Hepatic stellate cell (primary cell): ENCODE measurements at regions not wholly inside any gene's neighbourhood (a gene's known extent, or its start where the extent isn't known, plus 50 kb on each side); places are given as distances from the start of the nearest gene placed in this dataset.
A peak's percentile ranks its signal among the peaks of the same experiment; 100 is the strongest.

Experiments
- DNase-seq: peaks from one replicate; pipeline ENCODE4 v3.0.0; 2011; ENCODE audit warnings: low spot score

DNA sequence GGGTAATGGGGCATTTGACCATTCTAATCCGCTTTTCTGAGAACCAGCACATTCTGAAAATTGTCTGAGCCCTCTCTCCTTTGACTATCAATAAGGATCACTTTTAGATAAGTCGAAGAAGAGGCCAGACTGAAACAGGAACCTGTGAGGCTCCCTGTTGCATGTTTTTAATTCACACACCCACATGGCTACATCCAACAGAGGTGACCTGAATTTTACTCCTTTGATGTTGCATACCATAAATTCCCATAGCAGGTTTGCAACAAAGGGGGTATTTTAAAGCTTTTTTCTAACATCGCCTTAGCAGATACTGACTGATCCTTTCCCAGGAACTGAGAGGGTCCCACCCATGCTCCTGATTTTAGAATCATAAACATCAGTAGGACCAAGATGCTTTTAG, 450.8 kb downstream of the USP25 start:
- no peak for DNase-seq

GRCh38 chr21:16181018-16181417, 451.2 kb downstream of the USP25 start:
- DNase-seq, result peak; percentile 4

- no peak for DNase-seq
Measured at GRCh38 chr21:16185766-16186165, 456.0 kb downstream of the USP25 start.

- peak; percentile 7 for DNase-seq
Measured at GRCh38 chr21:16186742-16187141, 457.0 kb downstream of the USP25 start.

GRCh38 chr21:16187603-16188301, 458.0 kb downstream of the USP25 start:
- DNase-seq, result no peak

DNA sequence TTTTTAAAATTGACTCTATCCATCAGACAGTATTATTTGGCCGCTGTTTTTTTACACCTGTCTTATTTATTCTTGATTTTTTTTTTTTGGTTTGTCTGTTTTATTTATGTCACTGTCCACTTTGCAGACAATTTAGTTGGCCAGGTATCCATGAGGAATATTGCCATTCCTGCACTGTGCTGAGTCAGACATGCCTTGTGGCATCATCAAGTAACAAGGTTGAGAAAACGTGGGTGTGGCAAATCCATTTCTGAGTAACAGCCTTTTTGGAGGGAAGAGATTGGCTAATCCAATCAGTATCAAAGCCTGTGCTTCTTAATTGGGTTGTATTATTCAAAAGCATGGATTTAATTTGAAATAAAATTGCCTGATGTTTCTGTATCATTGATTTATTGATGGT, 463.1 kb downstream of the USP25 start:
- DNase-seq, result no peak

DNA sequence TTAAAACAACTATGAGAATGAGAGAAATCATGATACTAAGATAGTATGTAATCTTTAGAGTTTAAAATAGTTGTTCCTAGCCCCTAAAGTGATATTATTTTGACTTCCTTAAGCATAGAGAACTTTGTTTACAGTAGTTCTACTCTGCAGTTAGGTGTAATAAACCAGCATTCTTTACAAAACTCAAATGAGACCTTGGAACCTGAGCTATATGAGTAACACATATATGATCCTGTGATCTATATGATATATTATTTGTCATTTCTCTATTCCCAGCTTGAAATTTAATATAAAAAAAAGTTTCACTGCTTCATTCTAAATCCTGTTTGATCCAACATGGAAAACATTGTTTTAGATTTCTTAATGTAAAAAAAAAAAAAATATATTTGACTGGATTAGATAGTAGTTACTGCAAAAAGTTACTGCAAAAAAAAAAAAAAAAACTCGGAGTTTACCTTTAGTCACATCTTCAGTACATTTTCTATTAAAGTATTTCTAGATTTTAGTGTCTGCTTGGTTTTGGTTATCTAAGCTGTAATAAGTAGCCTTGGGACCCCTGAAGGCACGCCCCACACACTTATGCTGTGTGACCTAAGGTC, 463.8 kb downstream of the USP25 start:
- DNase-seq, result no peak

DNA sequence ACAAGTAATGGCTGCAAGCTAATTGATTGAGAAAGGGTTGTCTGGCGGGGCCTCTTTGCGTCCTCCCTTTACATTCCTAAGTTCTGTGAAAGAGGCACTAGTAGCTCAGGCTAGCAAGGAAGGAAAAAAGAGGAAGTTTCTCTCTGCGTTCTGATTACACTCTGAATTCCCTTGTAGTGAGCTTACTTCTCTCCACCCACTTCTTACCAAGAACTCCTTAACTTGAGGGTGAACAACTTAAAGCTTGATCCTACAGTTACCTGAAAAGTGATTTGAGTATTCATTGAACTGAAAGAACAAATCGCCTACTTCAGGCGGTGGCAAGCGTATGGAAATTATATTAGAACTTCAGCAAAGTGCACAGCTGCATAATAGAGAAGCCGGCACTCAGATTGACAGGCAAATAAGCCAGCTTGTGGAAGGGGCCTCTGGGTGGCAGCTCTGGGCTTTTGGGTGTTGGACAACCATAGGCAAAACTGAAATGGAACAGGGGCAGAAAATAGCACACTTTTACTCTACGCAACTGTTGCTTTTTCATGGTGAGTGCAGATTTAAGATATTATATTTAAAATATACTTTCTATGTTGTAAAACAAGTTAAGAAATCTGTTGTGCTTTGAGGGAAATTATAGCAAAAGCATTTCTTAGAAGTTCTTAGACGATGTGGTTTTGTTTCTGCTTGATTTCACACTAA, 464.5 kb downstream of the USP25 start:
- peak; percentile 22 for DNase-seq

DNA sequence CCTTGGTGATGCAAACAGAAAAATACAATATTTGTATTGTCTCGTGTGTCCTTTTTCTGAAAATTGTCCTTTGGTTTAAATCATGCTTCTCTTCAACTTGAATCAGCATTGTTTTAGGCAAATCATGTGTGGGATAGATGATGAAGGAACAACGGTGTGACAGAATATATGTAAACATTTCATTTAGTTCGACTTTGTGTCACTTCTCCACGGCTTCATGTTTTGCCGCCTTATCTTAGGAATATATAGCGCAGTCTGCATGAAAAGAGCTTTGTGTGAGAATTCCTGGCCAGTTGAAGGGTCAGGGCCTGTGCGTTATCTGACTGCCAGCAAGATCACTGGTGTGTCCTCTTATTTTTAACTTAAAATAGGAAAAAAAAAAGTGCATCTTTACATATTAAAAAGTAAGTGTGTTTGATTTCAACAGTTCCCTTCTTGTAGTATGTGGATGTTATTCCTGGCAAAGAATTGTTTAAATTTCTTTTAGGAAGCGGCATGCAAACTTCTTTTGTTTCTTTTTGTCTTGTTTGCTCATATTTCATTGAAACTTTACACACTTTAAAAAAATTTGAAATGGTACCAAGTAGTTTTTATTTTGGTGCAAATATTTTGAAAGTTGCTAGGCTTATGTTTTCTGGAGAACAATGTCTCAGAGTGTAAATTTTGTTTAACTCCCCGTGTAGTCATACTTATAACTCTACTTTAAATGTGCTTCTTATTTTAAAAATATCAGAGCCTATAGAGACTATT, 465.2 kb downstream of the USP25 start:
- no peak for DNase-seq

DNA sequence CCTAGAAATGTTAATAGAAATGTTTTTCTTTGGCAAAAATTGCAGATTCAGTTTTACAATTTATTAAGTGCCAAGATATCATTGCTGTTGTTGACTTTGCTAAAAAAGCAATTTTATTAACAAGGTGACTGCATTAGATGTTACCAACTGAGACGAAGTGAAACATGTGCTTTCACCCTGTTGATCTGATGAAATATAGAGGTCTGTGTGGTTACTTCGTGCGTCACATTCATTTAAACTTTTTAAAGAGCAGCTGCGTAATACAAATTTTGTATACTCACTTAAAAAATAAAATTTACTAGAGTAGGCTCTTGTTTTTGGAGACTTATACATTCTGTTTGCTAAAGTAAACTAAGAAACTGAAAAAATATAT, 465.7 kb downstream of the USP25 start:
- DNase-seq, result no peak

- DNase-seq, result no peak
Measured at GRCh38 chr21:16196001-16196400, 466.2 kb downstream of the USP25 start.

GRCh38 chr21:16198546-16198945, 468.8 kb downstream of the USP25 start:
- no peak for DNase-seq

- no peak for DNase-seq
Measured at GRCh38 chr21:16199539-16199938, 469.8 kb downstream of the USP25 start.

DNA sequence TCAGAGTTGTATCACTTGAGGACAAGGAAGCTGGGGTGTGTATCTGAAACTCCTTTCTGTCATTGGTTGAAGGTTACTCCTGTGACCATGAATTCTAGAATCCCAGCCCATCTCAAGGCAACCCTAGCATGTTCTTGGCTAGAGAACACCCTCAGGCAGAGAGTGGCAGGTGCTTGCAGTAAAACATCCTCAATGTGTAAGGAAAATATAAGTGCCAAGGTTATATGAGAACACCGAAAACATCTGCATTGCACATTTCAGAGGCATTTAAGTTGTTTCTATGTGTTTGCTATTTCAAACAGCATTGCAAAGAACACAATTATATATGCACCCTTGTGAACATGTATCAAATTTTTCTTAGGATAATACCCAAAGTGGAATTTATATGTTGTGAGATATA, 471.9 kb downstream of the USP25 start:
- no peak for DNase-seq

GRCh38 chr21:16205527-16205926, 475.7 kb downstream of the USP25 start:
- no peak for DNase-seq

DNA sequence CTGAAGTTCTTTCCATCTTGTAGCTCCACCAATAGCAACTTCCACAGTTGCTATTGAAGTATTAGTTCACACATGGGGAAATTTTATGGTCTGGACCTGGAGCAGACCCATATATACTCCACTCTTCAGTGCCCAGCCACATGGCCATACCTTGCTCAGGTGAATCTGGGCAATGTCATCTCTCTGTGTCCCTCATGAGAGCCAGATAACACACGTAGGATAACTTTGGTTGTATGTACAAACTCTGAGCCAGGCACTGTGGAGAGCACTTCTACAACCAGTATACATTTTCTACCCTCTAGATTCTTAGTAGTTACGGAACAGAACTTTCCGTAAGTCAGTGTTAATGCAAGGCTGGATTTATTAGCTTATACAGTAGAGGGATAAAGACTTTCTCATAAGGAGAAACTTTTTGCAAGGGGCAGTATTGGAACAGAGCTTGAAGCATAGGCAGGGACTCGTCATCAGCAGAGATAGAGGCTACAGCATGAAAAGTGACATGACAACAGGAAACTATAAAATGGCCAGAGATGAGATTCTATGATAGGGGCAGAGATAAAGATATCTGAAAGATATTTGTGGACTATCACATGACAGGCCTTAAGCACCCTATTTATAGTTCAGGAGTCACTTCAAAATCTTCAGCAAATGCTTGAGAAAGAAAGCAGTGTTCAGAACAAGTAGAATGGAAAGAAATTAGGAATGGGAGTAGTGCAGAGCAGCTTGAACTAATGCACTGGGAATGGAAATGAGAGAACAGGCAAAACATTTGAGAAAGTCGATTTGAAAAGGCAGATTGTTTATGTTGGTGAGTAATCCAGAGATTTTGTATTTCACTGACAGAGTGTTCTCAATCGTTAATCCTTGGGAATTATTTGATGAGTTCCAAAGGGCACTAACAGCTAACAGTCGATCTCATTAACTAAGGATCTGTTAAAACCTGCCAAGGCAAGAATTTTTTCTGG, 481.8 kb downstream of the USP25 start:
- DNase-seq, result no peak

DNA sequence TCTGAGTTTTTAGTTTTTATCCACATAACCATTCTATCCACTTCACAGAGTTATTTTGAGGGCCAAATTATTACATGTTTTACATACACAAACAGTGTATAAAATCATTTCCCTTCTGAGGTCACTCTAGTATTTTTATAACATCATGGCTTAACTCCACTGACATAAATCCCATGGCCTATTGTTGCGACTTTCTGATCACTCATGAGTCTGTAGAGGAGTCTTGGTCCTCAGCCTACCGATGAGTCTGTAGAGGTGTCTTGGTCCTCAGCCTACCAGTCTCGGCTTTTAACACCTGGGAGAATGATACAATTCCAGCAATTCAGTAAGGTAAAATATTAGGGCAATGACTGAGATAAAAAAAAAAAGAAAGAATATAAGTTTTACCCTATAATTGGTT, 483.7 kb downstream of the USP25 start:
- no peak for DNase-seq

DNA sequence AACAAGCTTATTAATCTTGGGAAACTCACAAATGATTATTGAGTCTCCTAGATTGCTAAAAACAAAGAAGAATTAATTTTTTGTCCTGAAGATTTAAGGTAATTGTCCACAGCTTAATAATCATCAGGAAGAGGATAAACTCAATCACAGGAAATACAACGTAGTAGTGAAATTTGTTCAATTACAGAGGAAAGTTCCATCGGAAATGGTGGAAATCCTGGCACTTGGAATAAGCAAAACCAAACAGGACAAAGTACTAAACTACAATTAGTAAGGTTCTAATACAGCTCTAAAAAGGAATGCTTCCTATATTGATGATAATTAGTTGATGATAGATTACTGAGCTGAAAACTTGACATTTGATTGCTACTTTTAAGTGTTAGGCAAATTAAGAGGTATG, 485.4 kb downstream of the USP25 start:
- no peak for DNase-seq

DNA sequence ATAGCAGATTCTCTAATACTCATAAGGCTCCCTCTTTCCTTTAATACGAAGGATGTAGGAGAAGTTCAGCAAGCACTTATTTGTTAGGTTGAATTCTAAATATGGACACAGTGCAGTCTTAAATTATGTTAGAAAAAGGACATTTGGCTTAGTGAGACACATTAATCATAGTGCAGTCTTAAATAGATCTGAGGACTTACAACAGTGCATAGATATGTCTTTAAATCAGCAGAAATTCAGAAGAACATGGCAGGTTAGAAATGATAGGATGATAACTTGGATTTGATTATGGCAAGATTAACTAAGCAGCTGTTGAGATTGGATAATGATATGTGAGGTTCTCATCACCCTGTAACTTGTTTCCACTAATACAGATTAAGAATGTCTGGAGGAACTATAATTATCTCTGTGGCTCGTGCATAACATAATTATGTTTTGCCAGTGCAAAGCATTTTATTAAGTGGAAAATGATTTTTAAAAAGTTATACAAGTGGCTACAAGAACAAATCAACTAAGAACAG, 485.9 kb downstream of the USP25 start:
- no peak for DNase-seq

- DNase-seq, result no peak
Measured at GRCh38 chr21:16216288-16216962, 486.6 kb downstream of the USP25 start.
